CD4-positive, alpha-beta T cell treated with Interleukin-12 subunit alpha and Interleukin-12 subunit beta, for 1 hour (primary cell): ENCODE measurements at regions not wholly inside any gene's neighbourhood (a gene's known extent, or its start where the extent isn't known, plus 50 kb on each side); places are given as distances from the start of the nearest gene placed in this dataset.
"Not testable (repeated sequence)": the region's sequence is repeated elsewhere in the genome, so short reads cannot be mapped to it uniquely, and the experiment has no call there.

Source experiments
- DNase-seq: peaks from one replicate; pipeline ENCODE4 v3.0.0-alpha.2; 2020

DNA sequence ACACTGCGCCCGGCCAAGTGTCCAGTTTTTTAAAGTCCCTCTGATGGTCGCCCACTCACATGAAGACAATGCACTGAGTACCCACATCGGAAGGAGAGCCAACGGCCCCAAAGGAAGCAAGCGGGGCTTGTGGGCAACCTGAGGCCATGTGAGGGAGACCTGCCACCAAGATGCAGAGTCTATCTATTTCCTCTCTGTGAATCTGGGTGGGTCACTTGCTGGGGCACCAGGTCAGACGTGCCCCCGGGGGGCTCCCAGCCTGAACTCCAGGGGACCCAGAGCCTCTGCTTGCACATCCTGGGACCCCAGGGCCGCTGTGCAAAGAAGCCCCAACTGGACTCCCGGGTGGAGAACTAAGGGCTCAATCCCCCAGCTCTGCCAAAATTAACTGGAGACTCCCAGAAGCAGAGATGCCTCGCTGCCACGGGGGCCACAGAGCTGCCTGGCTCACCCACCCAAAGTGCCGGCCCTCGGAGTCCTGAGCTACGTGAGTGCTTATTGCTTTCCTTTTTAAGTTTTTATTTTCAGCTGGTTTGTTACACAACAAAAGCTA is 106.4 kb downstream of the BRD1 start:
- DNase-seq, result no peak

DNA sequence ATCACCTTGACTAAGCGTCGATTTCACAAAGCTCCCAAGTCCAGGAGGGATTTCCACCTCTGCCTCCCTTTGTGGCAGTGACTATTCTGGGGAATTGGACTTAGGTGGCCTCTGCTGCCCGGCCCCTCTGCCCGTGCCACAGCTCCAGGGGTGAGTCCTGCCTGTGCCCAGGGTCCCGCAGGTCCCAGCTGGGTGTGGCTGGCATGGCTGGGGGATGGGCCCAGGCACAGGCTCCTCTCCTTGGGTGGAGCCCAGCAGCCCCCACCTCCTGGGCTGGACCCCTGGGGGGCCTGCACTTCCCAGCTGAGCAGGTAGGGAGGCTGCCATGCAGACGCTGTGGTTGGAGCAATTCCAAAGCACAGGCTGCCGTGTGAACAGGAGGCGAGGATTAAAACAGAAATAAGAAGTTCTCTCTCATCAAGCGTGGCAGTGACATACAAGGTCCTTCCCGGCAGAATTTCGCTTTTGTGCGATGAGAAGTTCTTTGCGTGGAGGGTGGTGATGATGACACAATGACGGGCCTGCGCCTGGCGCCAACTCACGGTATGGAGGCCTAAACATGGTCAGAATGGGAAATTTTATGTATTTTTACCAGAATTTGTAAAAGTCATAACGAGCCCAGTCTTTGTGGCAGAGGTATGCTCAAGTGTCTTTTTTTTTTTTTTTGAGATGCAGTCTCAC is 107.3 kb downstream of the BRD1 start:
- DNase-seq, result no peak

DNA sequence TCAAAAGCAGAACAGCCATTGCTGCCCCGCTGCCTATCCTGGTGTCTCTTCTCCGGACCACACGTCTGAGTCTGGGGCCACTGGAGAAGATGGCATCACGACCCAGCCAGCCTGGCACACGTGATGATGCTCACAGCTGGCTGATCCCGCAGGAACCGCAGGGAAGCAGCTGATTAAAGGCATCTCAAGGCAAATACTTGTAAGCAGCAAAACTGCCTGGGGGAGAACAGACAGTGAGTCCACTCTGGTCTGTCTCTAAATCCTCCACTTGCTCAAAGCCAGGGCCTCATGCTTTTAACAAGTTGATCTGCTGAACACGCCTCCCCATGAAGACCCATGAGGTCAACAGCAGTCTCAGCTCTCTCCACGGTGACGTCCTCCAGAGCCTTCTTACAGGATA is 108.6 kb downstream of the BRD1 start:
- DNase-seq, result no peak

DNA sequence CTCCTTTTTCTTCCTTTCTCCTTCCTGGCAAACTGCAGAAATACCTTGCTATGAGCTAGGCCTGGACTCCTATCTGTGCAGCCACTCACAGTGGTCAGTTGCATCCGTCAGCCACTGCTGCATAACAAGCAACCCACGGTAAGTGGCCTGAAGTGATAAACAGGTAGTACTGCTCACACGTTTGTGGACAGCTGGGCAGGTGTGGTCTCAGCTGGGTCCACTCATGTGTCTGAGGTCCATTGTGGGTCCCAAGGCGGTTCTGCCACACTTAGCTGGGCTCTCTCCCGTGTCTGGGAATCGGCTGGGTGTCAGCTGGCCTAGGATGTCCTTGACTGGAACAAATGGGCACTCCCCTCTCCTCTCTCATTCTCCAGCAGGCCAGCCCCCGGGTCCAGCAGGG is 109.3 kb downstream of the BRD1 start:
- no peak for DNase-seq

DNA sequence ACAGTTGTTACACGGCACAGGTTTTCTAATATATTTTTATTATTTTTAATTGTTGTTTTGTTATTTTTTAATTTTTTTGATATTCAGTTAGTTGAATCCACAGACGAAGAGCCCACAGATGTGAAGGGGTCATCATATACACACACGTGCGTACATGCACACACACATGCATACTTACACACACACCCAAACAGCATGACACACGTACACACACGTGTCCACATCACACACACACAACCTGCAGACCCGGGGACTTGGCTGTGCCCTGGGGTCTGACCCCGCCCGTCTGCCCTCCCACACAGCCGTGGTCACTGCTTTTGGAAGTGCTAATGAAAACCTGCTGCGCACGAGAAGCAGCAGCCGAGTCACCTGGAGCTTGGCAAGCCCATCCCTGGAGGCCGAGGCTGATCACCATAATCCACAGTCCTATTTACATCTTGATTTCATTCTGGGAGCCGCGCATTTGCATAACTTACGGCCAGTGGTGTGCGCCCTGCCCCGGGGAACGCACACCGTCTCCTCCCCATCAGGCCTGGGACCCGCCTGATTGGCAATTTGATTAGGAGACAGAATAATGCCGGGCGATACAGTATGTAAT is 110.3 kb downstream of the BRD1 start:
- DNase-seq, result no peak

DNA sequence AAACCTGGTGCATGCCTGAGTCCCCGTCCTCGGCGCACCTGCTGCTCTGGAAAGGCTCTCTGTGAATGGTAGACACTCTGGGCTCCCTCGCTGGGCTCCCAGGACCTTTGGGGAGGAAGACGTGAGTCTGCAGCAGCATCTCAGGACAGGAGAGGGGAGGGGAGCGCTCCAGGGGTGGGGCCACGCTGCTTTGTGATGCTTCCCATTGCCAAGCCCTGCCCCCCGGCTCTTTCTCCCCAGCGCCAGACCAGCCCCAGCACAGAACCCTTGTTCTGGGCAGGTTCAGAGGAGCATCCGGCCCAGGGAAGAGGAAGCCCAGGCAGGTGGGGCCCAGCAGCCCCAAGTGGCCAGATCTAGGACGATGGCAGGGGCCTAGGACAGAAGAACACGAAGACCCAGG is 111.2 kb downstream of the BRD1 start:
- no peak for DNase-seq

DNA sequence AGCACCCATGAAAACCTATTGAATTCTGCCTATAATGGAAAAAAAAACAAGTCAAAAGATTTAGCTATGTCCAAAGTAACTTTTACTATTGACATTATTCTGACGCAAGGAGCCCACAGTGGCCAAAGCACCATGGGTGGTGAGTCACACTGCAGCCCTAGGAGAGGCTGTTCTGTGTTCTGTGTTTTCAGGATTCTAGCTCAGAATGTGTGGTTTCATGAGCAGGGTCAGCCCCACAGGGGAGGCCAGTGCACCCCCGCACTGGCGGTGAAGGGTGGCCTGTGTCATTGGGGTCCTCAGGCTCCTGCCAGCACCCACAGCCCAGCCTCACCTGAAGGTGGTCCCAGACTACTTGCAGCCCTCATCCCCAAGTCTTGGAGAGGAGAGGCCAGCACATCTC is 112.2 kb downstream of the BRD1 start:
- no peak for DNase-seq

DNA sequence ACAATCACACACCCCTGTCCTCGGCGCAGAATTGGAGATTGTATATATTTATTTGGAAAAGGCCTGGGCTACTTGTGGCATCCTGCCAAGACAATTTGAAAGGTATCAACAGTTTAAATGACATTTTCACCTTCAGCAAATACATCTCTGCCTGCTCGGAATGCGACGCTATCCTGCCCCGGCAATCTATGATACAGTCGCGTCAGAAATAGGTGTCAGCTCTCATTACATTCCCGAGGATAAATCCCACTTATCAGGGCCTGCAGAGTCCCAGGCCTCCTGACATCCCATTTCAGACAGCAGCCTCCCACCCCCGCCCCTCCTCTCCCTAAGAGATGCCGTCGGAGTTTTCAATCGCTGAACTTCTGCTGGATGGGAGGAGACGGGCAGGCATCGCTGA is 114.7 kb downstream of the BRD1 start:
- no peak for DNase-seq

DNA sequence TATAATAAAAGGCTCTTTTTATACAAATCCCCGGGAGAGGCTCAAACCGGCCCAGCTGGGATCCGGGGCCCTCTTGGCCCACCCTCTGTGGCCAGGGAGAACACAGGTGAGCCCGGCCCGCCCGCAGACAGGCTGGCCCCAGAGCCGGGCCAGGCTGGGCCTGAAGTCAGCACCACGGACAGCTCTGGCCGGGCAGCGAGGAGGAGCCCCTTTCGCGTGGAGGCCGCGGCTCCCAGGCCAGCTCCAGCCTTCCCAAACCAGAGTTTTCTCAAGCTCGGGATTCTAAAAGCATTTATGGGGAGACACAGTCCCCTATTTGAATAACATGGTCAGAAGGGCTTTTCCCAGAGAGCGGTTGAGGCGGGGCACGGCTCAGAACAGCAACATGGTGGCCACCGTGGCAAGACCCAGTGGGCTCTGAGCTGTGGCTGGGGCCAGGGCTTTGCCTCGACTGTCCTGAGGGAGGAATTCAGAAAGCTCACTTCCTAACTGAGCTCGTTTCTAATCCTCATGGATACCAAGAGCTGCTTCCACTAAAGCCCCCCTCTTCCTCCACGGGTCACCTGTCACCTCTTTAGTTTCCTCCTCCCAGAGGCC is 115.4 kb downstream of the BRD1 start:
- no peak for DNase-seq

DNA sequence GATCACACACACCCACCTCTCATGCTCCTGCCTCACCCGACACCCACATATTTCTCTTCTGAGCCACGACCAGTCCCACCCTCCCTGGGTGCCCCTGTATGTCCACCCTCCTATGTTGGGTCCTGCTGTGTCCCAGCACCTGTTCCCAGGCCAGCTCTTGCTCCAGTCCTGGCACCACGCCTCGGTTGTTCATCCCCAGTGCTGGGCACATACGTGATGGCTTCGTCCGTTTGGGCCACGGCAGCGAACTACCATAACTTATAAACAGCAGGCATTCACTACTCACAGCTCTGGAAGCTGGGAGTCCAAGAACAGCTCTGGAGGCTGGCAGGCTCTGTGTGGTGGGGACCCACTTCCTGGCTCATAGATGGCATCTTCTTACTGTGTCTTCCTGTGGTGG is 116.9 kb downstream of the BRD1 start:
- DNase-seq, result no peak

DNA sequence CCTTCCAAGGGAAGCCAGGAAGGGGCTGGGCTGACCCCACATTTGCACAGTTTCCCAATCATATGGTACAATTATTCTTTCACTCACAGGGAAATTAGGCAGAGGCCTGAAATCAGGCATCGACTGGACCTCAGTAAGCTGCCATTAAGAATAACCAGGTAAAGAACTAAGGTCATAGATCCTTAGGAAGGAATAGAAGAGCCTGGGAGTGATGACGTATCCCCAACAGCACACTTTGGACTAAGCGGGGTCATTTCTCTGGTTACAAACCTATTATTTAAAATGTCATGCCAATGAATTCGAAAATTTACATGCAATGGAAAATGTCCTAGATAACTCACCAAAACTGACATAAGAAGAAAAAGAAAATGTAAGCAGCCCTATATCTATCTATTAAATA is 118.2 kb downstream of the BRD1 start:
- DNase-seq, result no peak

DNA sequence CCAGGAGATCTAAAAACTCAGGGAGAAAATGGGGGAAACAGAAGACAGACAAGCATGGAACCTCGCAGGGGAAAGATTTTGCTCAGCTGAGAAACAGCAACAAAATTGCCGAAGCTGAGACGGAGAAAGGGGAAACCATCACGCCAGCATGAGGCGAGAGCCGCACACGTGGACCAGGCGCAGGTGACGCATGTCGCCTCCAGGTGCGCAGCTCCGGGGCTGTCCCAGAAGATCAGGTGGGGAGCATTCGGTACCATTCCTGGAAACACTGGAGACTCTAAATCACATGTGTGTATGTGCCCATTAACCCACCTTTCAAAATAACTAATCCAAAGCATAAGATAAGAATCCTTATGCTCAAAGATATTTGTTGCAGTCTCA is 121.7 kb downstream of the BRD1 start:
- no peak for DNase-seq

DNA sequence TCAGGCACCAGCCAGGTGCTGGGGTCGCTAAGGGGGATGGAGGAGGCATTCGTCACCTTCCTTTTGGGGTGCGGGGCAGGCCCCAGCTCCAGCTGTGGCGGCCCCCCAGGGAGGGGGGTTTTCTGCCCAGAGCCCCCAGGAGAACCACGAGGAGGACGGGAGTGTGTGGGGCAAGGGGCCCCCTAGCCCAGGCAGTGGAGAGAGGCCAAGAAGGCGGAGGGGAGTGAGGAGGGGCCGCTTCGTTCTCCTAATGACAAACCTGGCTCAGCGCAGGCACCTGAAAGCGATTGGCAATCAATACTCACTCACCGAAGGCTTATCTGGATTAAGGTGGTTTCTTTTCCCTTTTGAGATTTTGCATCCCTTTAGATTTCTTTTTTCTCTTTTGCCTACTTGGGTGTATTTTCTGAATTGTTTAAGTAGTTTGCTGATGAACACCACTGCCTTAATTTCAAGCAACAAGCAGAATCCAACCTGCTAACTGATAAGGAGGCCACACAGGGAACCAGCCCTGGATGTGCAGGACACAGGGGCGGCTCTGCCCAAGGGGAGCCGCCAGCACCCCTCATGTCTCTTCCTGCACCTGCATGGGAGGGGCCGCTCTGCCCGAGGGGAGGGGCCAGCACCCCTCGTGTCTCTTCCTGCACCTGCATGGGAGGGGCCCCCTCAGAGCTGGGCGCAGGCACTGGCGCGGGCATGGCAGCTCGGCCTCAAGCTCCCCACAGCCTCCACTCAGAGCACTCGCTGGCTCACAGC is 122.3 kb downstream of the BRD1 start:
- no peak for DNase-seq

DNA sequence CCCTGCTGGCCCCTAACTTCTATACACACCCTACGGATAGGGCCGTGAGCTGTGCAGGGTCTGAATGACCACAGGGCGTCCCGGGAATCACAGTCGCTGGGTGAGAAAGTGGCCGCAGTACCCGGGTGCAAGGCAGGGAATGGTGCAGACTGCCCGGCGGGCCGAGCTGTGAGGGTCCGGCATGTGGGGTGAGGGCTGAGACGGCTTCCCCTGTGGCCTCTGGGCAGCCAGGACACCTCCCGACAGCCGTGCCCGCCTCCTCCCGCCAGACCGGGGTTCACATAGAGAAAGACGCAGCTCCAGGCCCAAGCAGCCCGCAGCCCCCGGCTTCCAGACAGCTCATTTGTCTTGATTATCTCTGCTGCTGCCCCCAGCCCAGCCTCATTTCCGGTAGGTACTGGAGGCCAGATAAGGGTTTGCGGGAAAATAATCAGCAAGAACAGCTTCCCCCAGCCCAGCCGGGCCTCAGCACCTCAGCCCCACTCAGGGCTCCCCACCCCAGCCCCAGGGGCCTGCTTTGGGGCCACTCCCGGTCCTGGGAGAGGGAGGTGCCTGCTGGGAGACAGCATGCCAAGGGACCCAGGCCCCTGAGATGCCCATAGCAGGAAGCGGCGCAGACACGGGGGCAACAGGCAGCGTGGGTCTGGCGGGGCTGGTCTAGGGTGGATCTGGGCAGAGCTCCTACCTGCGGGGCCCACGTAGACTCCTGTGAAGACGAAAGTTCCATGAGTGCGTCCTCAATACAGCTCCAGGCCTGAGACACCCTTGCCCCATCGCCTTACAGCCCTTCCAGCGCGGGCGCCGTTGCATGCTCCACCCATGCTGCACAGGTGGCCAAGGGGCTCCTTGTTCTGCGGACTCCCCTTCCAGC is 123.1 kb downstream of the BRD1 start:
- DNase-seq, result no peak

DNA sequence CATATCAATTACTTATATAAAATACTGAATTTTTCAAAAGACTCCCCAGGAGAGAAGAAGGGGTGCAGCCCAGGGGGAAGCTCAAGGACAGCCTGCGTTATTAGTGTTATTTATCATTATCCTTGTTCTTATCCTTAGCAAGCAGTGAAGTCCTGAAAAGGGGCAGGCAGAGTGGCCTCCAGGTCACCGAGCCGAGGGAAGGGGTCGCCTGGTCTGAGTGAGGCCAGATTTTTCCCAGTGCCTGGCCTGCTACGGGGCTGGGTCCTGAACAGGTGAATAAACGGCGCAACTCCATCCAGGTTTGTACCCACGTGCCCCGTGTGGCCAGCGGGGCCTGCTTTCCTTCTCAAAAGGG is 123.7 kb downstream of the BRD1 start:
- no peak for DNase-seq

DNA sequence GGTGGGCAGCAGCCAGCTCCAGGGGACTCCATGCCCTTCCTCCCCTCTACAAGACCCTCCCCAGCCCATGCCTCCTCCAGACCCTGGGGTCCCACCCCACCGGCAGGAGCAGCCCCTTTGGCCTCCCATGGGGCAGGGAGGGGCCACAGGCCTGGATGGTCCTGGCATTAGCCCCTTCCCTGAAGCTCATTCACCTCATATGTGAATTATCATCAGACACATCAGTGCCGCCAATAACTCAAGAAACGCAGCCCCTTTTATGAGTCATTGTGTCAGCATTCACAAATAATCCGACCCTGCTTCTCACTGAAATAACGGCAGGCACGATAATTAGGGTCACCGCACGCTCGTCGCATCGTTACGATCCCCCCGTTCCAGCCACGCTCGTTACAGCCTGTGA is 124.2 kb downstream of the BRD1 start:
- DNase-seq, result no peak

DNA sequence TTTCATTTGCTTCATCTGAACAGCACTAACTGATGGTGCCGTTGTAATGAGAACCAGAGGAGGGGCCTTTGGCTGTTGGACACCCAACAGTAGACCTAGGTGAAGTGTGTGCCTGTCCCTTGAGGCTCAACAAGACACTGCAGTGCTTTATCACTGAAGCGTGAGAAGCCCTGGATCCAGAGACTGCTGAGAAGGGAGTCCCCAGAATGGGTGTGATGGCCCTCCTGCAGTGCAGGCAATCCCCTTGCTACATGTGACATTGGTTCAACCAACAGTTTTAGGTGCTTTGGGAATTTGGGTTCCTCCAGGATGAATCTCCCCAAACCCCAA is 125.6 kb downstream of the BRD1 start:
- no peak for DNase-seq

DNA sequence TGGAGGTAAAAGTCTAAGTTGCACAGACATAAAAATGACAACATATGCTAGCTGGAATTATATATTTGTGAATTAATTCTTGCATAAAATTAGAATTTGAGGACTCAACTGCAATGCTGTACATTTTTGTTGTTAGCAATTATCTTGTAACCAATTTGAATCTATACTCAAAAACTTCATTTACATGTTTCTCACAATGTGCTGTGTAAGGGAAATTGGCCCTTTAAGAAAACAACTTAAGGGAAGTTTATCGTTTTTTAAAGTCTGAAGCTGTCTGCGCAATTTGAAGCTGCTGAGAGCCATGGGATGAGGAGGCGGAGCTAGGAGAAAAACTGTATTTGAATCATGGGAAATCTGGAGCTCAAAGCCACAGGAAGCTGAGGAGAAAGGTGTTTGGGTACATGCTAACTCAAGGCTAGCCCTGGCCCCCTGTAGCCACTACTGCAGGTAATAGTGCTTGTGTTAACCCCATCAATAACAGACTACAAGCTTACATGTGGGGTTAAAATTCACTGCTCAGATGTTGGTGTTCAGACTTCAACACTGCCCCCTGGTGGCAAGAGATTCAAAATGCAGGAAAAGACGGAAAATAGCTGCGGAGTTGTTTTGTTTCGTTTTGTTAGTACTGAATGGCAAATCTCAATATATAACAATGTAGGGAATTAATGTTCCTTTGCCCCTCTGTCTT is 126.1 kb downstream of the BRD1 start:
- no peak for DNase-seq

DNA sequence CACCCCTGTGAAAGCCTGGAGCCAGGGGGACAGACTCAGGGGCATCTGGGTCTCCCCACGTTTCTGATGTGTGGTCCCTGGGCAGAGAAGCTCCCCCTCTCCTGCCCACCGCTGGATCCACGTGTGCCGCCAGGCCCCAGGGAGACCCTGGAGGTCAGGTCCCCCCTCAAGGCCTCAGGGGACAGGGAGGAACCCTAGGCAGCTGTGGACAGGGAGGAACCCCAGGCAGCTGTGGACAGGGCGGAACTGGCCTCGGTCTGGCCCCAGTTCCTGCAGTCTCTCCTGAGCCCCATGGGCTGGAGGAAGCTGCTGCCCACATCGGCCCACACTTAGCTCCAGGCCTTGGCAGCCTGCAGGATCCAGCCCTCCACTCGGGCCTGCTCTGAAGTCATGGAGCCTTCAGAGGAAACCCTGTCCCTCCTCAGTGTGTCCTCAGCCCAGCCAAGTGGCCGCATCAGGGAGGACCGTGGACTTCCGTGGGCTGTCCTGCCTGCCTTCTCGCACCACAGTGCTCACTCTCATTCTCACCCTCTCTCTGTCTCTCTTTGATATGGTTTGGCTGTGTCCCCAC is 127.7 kb downstream of the BRD1 start:
- DNase-seq, result no peak

DNA sequence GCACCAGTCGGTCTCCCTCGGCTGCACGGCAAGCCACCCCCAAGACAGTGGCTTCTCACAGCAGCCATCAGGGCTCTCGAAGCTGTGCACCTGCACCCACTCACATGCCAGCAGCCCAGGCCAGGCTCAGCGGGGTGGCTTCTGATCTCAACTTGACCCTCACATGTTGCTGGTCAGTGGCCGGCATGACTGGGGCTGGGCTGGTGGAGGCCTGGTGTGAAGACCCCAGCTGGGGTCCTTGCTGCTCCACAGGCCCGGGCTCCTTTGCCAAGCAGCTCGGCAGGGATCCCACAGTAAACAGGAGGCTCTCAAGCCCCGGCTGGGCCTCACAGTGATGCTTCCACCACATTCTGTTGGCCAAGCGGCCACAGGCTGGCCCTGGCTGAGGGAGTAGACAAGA is 128.2 kb downstream of the BRD1 start:
- DNase-seq, result no peak

DNA sequence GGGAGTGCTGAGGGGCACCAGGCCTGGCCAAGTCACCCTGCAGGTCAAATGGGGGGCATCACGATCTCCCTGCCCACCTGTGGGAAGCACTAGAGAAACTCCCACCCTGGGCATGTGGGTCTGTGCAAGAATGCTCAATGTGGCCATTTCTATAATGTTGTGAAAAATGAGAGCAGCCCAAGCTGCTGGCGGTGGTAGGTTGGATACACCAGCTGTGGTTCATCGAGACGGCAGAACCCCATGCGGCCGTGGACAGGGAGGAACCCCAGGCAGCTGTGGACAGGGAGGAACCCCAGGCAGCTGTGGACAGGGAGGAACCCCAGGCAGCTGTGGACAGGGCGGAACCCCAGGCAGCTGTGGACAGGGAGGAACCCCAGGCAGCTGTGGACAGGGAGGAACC is 129.1 kb downstream of the BRD1 start:
- not testable (repeated sequence) for DNase-seq

DNA sequence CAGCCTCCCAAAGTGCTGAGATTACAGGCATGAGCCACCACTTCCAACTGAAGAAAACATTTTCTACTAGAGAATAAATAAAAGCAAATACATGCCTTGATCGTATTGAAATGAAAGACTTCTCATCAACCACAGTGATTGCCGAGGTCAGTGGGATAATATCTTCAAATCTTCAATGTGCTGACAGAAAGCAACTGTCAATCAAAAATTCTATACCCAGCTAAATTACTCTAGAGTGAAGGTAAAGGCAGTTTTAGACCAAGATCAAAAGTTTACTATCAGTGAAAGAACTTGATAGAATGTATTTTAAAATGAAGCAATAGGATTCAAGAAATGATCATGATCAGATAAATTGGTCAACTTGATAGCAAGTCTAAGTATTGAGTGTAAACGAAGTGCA is 130.6 kb downstream of the BRD1 start:
- DNase-seq, result no peak
